ENCODE measurements at regions not wholly inside any gene's neighbourhood (a gene's known extent, or its start where the extent isn't known, plus 50 kb on each side); places are given as distances from the start of the nearest gene placed in this dataset.

- Mint-ChIP-seq H3K27me3 (ENCODE audit: unreplicated experiment) (peaks cover 4% of the 10 kb centered on the region), H3K27ac (ENCODE audit: unreplicated experiment) (no peak overlapping the region), H3K4me3 (ENCODE audit: unreplicated experiment) (no peak overlapping the region), H3K4me1 (ENCODE audit: low read depth, unreplicated experiment) (peaks cover 6% of the 10 kb centered on the region), H3K9me3 (ENCODE audit: unreplicated experiment) (peaks cover 6% of the 10 kb centered on the region), H3K36me3 (ENCODE audit: unreplicated experiment) (peaks cover 4% of the 10 kb centered on the region)
- no peak for TF ChIP-seq CTCF (IDR thresholded peaks at IDR 0.05; ENCODE audit: partially characterized antibody, unreplicated experiment)
- peak; percentile 27 for DNase-seq
Measured at GRCh38 chr2:239735829-239736357, 289.2 kb downstream of the NDUFA10 start.

GRCh38 chr2:239735131-239735828 lies 289.9 kb downstream of the NDUFA10 start:
- Mint-ChIP-seq H3K4me1 (ENCODE audit: low read depth, unreplicated experiment) (peaks cover 6% of the 10 kb centered on the region), H3K9me3 (ENCODE audit: unreplicated experiment) (peaks cover 7% of the 10 kb centered on the region), H3K4me3 (ENCODE audit: unreplicated experiment) (no peak overlapping the region), H3K27ac (ENCODE audit: unreplicated experiment) (peak overlapping the region; percentile 62), H3K36me3 (ENCODE audit: unreplicated experiment) (peaks cover 4% of the 10 kb centered on the region), H3K27me3 (ENCODE audit: unreplicated experiment) (peaks cover 4% of the 10 kb centered on the region)
- DNase-seq: no peak
- no peak for TF ChIP-seq CTCF (IDR thresholded peaks at IDR 0.05; ENCODE audit: partially characterized antibody, unreplicated experiment)

- peaks cover 4% of the 10 kb centered on the region for H3K27me3 Mint-ChIP-seq (ENCODE audit: unreplicated experiment)
- H3K9me3 Mint-ChIP-seq (ENCODE audit: unreplicated experiment): peaks cover 7% of the 10 kb centered on the region
- H3K4me3 Mint-ChIP-seq (ENCODE audit: unreplicated experiment): no peak overlapping the region
- H3K36me3 Mint-ChIP-seq (ENCODE audit: unreplicated experiment): peaks cover 4% of the 10 kb centered on the region
- no peak overlapping the region for H3K27ac Mint-ChIP-seq (ENCODE audit: unreplicated experiment)
- no peak for DNase-seq
- peaks cover 6% of the 10 kb centered on the region for H3K4me1 Mint-ChIP-seq (ENCODE audit: low read depth, unreplicated experiment)
- no peak for TF ChIP-seq CTCF (IDR thresholded peaks at IDR 0.05; ENCODE audit: partially characterized antibody, unreplicated experiment)
Measured at GRCh38 chr2:239734436-239735005, 290.6 kb downstream of the NDUFA10 start.

- Mint-ChIP-seq H3K4me3 (ENCODE audit: unreplicated experiment) (no peak overlapping the region), H3K9me3 (ENCODE audit: unreplicated experiment) (peaks cover 9% of the 10 kb centered on the region), H3K36me3 (ENCODE audit: unreplicated experiment) (peaks cover 4% of the 10 kb centered on the region), H3K27ac (ENCODE audit: unreplicated experiment) (no peak overlapping the region), H3K27me3 (ENCODE audit: unreplicated experiment) (peaks cover 10% of the 10 kb centered on the region), H3K4me1 (ENCODE audit: low read depth, unreplicated experiment) (peaks cover 15% of the 10 kb centered on the region)
- TF ChIP-seq CTCF (IDR thresholded peaks at IDR 0.05; ENCODE audit: partially characterized antibody, unreplicated experiment): no peak
- no peak for DNase-seq
Measured at GRCh38 chr2:239732666-239733010, 292.5 kb downstream of the NDUFA10 start.

GRCh38 chr2:239731998-239732665 lies 293.0 kb downstream of the NDUFA10 start:
- peaks cover 10% of the 10 kb centered on the region for H3K27me3 Mint-ChIP-seq (ENCODE audit: unreplicated experiment)
- H3K27ac Mint-ChIP-seq (ENCODE audit: unreplicated experiment): no peak overlapping the region
- peaks cover 15% of the 10 kb centered on the region for H3K4me1 Mint-ChIP-seq (ENCODE audit: low read depth, unreplicated experiment)
- H3K4me3 Mint-ChIP-seq (ENCODE audit: unreplicated experiment): no peak overlapping the region
- peaks cover 4% of the 10 kb centered on the region for H3K36me3 Mint-ChIP-seq (ENCODE audit: unreplicated experiment)
- DNase-seq: no peak
- no peak for TF ChIP-seq CTCF (IDR thresholded peaks at IDR 0.05; ENCODE audit: partially characterized antibody, unreplicated experiment)
- H3K9me3 Mint-ChIP-seq (ENCODE audit: unreplicated experiment): peaks cover 9% of the 10 kb centered on the region
